Naive B cell (primary cell): ENCODE measurements at regions not wholly inside any gene's neighbourhood (a gene's known extent, or its start where the extent isn't known, plus 50 kb on each side); places are given as distances from the start of the nearest gene placed in this dataset.
A peak's percentile ranks its signal among the peaks of the same experiment; 100 is the strongest.

Source experiments
- ATAC-seq, 2 donors: fragments of 150-1000 bp; cut with Tn5 transposase; 2 replicates each; pipeline ENCODE4 v1.10.0; 2021; ENCODE audit warnings: low read depth in 2 of 2, mild to moderate bottlenecking in 2 of 2, moderate library complexity in 2 of 2
- DNase-seq: peaks from one replicate; pipeline ENCODE4 v3.0.0; 2022
- H3K27ac Mint-ChIP-seq, 6 donors: one replicate each; pipeline ENCODE4 v1.8.0; 2020 to 2022; ENCODE audit warnings: mild to moderate bottlenecking in 6 of 6, mixed read lengths in 6 of 6, moderate library complexity in 5 of 6, inconsistent platforms in 2 of 6
- H3K27me3 Mint-ChIP-seq, 3 donors: one replicate each; pipeline ENCODE4 v1.8.0; 2021 to 2022; ENCODE audit warnings: mixed read lengths in 3 of 3, mild to moderate bottlenecking in 1 of 3
- H3K36me3 Mint-ChIP-seq, 2 donors: one replicate each; pipeline ENCODE4 v1.8.0; 2020 to 2022; ENCODE audit warnings: mixed read lengths in 2 of 2, inconsistent platforms in 1 of 2, mild to moderate bottlenecking in 1 of 2
- H3K4me1 Mint-ChIP-seq, 3 donors: one replicate each; pipeline ENCODE4 v1.8.0; 2020 to 2022; ENCODE audit warnings: mixed read lengths in 3 of 3, inconsistent platforms in 1 of 3, mild to moderate bottlenecking in 1 of 3, moderate library complexity in 1 of 3
- H3K4me3 Mint-ChIP-seq, 8 donors: one replicate each; pipeline ENCODE4 v1.8.0; 2020 to 2022; ENCODE audit warnings: mild to moderate bottlenecking in 8 of 8, mixed read lengths in 8 of 8, moderate library complexity in 8 of 8, inconsistent platforms in 2 of 8
- H3K9me3 Mint-ChIP-seq, 7 donors: one replicate each; pipeline ENCODE4 v1.8.0; 2020 to 2022; ENCODE audit warnings: mixed read lengths in 7 of 7, mild to moderate bottlenecking in 5 of 7, inconsistent platforms in 2 of 7, moderate library complexity in 1 of 7

- DNase-seq (no peak), ATAC-seq (no peak)
- Mint-ChIP-seq H3K4me1 (peaks cover 0 to 5% (median 0%) of the 10 kb centered on the region in 3 donors), H3K4me3 (no peak overlapping the region), H3K27ac (no peak overlapping the region), H3K9me3 (no peaks in the 10 kb centered on the region), H3K27me3 (no peaks in the 10 kb centered on the region), H3K36me3 (no peaks in the 10 kb centered on the region)
These were observed 66.6 kb downstream of the MYL12B start for GRCh38 chr18:3328532-3328931.

- H3K4me3 Mint-ChIP-seq: no peak overlapping the region
- no peak overlapping the region for H3K27ac Mint-ChIP-seq
- H3K9me3 Mint-ChIP-seq: no peaks in the 10 kb centered on the region
- DNase-seq: no peak
- H3K4me1 Mint-ChIP-seq: no peaks in the 10 kb centered on the region
- ATAC-seq: no peak
- H3K27me3 Mint-ChIP-seq: peaks cover 0 to 8% (median 6%) of the 10 kb centered on the region in 3 donors
- H3K36me3 Mint-ChIP-seq: no peaks in the 10 kb centered on the region
These were observed 67.5 kb downstream of the MYL12B start for GRCh38 chr18:3329471-3329870.

GRCh38 chr18:3329872-3330271 lies 67.9 kb downstream of the MYL12B start:
- no peak overlapping the region for H3K4me3 Mint-ChIP-seq
- DNase-seq (no peak), ATAC-seq (no peak)
- H3K36me3 Mint-ChIP-seq: no peaks in the 10 kb centered on the region
- no peaks in the 10 kb centered on the region for H3K9me3 Mint-ChIP-seq
- H3K4me1 Mint-ChIP-seq: no peaks in the 10 kb centered on the region
- peak overlapping the region in 1 of 6 donors; percentile 29 for H3K27ac Mint-ChIP-seq
- peaks cover 0 to 8% (median 6%) of the 10 kb centered on the region in 3 donors for H3K27me3 Mint-ChIP-seq

- Mint-ChIP-seq H3K27ac (peak overlapping the region in 1 of 6 donors; percentile 57), H3K4me3 (no peak overlapping the region), H3K9me3 (no peaks in the 10 kb centered on the region), H3K4me1 (no peaks in the 10 kb centered on the region), H3K27me3 (peaks cover 0 to 8% (median 6%) of the 10 kb centered on the region in 3 donors), H3K36me3 (no peaks in the 10 kb centered on the region)
- ATAC-seq (no peak), DNase-seq (no peak)
These were observed 68.7 kb downstream of the MYL12B start for GRCh38 chr18:3330622-3331021.

- Mint-ChIP-seq H3K27me3 (peaks cover 0 to 8% (median 6%) of the 10 kb centered on the region in 3 donors), H3K9me3 (no peaks in the 10 kb centered on the region), H3K4me3 (no peak overlapping the region), H3K36me3 (no peaks in the 10 kb centered on the region), H3K4me1 (no peaks in the 10 kb centered on the region), H3K27ac (no peak overlapping the region)
- DNase-seq (no peak), ATAC-seq (no peak)
These were observed 70.4 kb downstream of the MYL12B start for GRCh38 chr18:3332376-3332775.

- no peak overlapping the region for H3K27ac Mint-ChIP-seq
- DNase-seq: no peak
- H3K36me3 Mint-ChIP-seq: no peaks in the 10 kb centered on the region
- H3K27me3 Mint-ChIP-seq: peaks cover 0 to 8% (median 6%) of the 10 kb centered on the region in 3 donors
- ATAC-seq: no peak
- H3K4me3 Mint-ChIP-seq: no peak overlapping the region
- no peaks in the 10 kb centered on the region for H3K4me1 Mint-ChIP-seq
- H3K9me3 Mint-ChIP-seq: no peaks in the 10 kb centered on the region
These were observed 71.3 kb downstream of the MYL12B start for GRCh38 chr18:3333056-3333720.

- DNase-seq (no peak), ATAC-seq (no peak)
- Mint-ChIP-seq H3K27ac (peak overlapping the region in 2 of 6 donors; percentile 7 to 86), H3K36me3 (no peaks in the 10 kb centered on the region), H3K4me1 (no peaks in the 10 kb centered on the region), H3K9me3 (no peaks in the 10 kb centered on the region), H3K27me3 (peaks cover 0 to 8% (median 6%) of the 10 kb centered on the region in 3 donors), H3K4me3 (no peak overlapping the region)
These were observed 71.9 kb downstream of the MYL12B start for GRCh38 chr18:3333721-3334386.

GRCh38 chr18:3340015-3340681 lies 78.2 kb downstream of the MYL12B start:
- ATAC-seq (no peak), DNase-seq (no peak)
- H3K9me3 Mint-ChIP-seq: no peaks in the 10 kb centered on the region
- no peaks in the 10 kb centered on the region for H3K4me1 Mint-ChIP-seq
- peaks cover 0 to 8% of the 10 kb centered on the region in 2 donors for H3K36me3 Mint-ChIP-seq
- no peaks in the 10 kb centered on the region for H3K27me3 Mint-ChIP-seq
- H3K4me3 Mint-ChIP-seq: no peak overlapping the region
- peak overlapping the region in 2 of 6 donors; percentile 60 to 66 for H3K27ac Mint-ChIP-seq

GRCh38 chr18:3340682-3341097 lies 78.8 kb downstream of the MYL12B start:
- Mint-ChIP-seq H3K27ac (peak overlapping the region in 1 of 6 donors; percentile 66), H3K27me3 (no peaks in the 10 kb centered on the region), H3K4me3 (no peak overlapping the region), H3K36me3 (peaks cover 0 to 8% of the 10 kb centered on the region in 2 donors), H3K4me1 (no peaks in the 10 kb centered on the region), H3K9me3 (no peaks in the 10 kb centered on the region)
- no peak for DNase-seq
- no peak for ATAC-seq

- no peaks in the 10 kb centered on the region for H3K4me1 Mint-ChIP-seq
- ATAC-seq (no peak), DNase-seq (no peak)
- H3K27ac Mint-ChIP-seq: peak overlapping the region in 2 of 6 donors; percentile 1 to 42
- peaks cover 0 to 8% of the 10 kb centered on the region in 2 donors for H3K36me3 Mint-ChIP-seq
- H3K27me3 Mint-ChIP-seq: peaks cover 0 to 8% (median 0%) of the 10 kb centered on the region in 3 donors
- H3K9me3 Mint-ChIP-seq: no peaks in the 10 kb centered on the region
- no peak overlapping the region for H3K4me3 Mint-ChIP-seq
These were observed 80.7 kb downstream of the MYL12B start for GRCh38 chr18:3342628-3343027.

- Mint-ChIP-seq H3K4me1 (no peaks in the 10 kb centered on the region), H3K27me3 (peaks cover 0 to 9% (median 0%) of the 10 kb centered on the region in 3 donors), H3K36me3 (peaks cover 0 to 8% of the 10 kb centered on the region in 2 donors), H3K27ac (no peak overlapping the region), H3K4me3 (no peak overlapping the region), H3K9me3 (no peaks in the 10 kb centered on the region)
- ATAC-seq: no peak
- DNase-seq: no peak
These were observed 83.5 kb downstream of the MYL12B start for GRCh38 chr18:3345452-3345851.

GRCh38 chr18:3345885-3346284 lies 84.0 kb downstream of the MYL12B start:
- H3K27ac Mint-ChIP-seq: peak overlapping the region in 1 of 6 donors; percentile 73
- ATAC-seq (no peak), DNase-seq (no peak)
- no peak overlapping the region for H3K4me3 Mint-ChIP-seq
- H3K27me3 Mint-ChIP-seq: peaks cover 0 to 9% (median 0%) of the 10 kb centered on the region in 3 donors
- H3K36me3 Mint-ChIP-seq: peaks cover 0 to 8% of the 10 kb centered on the region in 2 donors
- H3K4me1 Mint-ChIP-seq: no peaks in the 10 kb centered on the region
- no peaks in the 10 kb centered on the region for H3K9me3 Mint-ChIP-seq

GRCh38 chr18:3346487-3346886 lies 84.6 kb downstream of the MYL12B start:
- H3K36me3 Mint-ChIP-seq: peaks cover 0 to 8% of the 10 kb centered on the region in 2 donors
- ATAC-seq: no peak
- H3K4me1 Mint-ChIP-seq: no peaks in the 10 kb centered on the region
- H3K9me3 Mint-ChIP-seq: no peaks in the 10 kb centered on the region
- DNase-seq: no peak
- H3K27ac Mint-ChIP-seq: no peak overlapping the region
- no peak overlapping the region for H3K4me3 Mint-ChIP-seq
- H3K27me3 Mint-ChIP-seq: peaks cover 0 to 9% (median 0%) of the 10 kb centered on the region in 3 donors
